Smooth muscle cell (in vitro differentiated cells): ENCODE measurements at regions not wholly inside any gene's neighbourhood (a gene's known extent, or its start where the extent isn't known, plus 50 kb on each side); places are given as distances from the start of the nearest gene placed in this dataset.

Experiments used
- DNase-seq: peaks from one replicate; lab custom pipeline; 2025; ENCODE audit not compliant: unreplicated experiment; lab: John Stamatoyannopoulos, UW
- H2AFZ ChIP-seq: fragments of 200-600 bp; sonication (generic); 2 replicates; pipeline ENCODE4 v1.6.0; 2016; ENCODE audit warnings: antibody characterized with exemption, low read depth, mild to moderate bottlenecking
- H3F3A ChIP-seq: fragments of 200-600 bp; sonication (generic); 2 replicates; pipeline ENCODE4 v1.6.0; 2017; ENCODE audit warnings: antibody characterized with exemption, low read depth
- H3K27ac ChIP-seq: fragments of 200-600 bp; sonication (generic); 2 replicates; pipeline ENCODE4 v1.5.1; 2016; ENCODE audit warnings: low read depth, mild to moderate bottlenecking
- H3K27me3 ChIP-seq: fragments of 200-600 bp; sonication (generic); 2 replicates; pipeline ENCODE4 v1.6.1; 2016; ENCODE audit warnings: low read depth, mild to moderate bottlenecking
- H3K36me3 ChIP-seq: fragments of 200-600 bp; sonication (generic); 2 replicates; pipeline ENCODE4 v1.5.1; 2016; ENCODE audit warnings: low read depth
- H3K4me1 ChIP-seq: fragments of 200-600 bp; sonication (generic); 2 replicates; pipeline ENCODE4 v1.5.1; 2016; ENCODE audit warnings: low read depth
- H3K4me2 ChIP-seq: fragments of 200-600 bp; sonication (generic); 2 replicates; pipeline ENCODE4 v1.6.0; 2016; ENCODE audit warnings: mild to moderate bottlenecking
- H3K4me3 ChIP-seq: fragments of 200-600 bp; sonication (generic); 2 replicates; pipeline ENCODE4 v1.5.1; 2016; ENCODE audit warnings: mild to moderate bottlenecking
- H3K79me2 ChIP-seq: fragments of 200-600 bp; sonication (generic); 2 replicates; pipeline ENCODE4 v1.6.0; 2016; ENCODE audit warnings: low read depth, mild to moderate bottlenecking
- H3K9ac ChIP-seq: fragments of 200-600 bp; sonication (generic); 2 replicates; pipeline ENCODE4 v1.6.0; 2016; ENCODE audit warnings: low read depth
- H3K9me3 ChIP-seq: fragments of 200-600 bp; sonication (generic); replicated peaks from 2 replicates; pipeline ENCODE4 v1.5.1; 2016; ENCODE audit warnings: low read depth
- H4K20me1 ChIP-seq: fragments of 200-600 bp; sonication (generic); 2 replicates; pipeline ENCODE4 v1.6.0; 2016; ENCODE audit warnings: low read depth
- WGBS: methylation state at CpG from one replicate; pipeline ENCODE4 v1.1.7; 2016; ENCODE audit warnings: low lambda C conversion rate; 5-methylcytosine and 5-hydroxymethylcytosine counted together
- TF ChIP-seq, protein P1 (sequence below): fragments of 200-600 bp; sonication (generic); IDR thresholded peaks from 2 replicates; pipeline ENCODE4 v1.5.1; 2017; ENCODE audit warnings: borderline replicate concordance, mild to moderate bottlenecking, antibody characterized with exemption; ENCODE audit not compliant: insufficient read depth, poor library complexity, severe bottlenecking

DNA sequence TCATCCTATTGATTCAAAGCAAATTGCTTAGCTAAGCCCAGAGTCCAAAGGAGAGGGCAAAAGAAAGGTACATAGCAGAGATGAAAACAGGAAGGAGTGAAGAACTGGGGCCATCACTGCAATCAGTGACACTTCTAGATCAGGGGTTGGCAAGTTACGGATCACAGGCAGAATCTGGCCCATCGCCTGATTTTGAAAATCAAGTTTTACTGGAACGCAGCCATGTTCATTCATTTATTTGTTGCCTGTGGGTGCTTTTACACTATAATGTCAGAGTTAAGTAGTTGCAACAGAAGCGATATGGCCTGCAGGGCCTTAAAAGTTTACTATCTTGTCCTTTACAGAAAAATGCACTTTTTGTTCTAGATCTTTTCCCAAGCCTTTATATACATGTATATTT, 271.7 kb upstream of the TOPAZ1 start:
- H3K4me1 ChIP-seq = no peaks in the 10 kb centered on the region
- TF ChIP-seq, protein P1, sequence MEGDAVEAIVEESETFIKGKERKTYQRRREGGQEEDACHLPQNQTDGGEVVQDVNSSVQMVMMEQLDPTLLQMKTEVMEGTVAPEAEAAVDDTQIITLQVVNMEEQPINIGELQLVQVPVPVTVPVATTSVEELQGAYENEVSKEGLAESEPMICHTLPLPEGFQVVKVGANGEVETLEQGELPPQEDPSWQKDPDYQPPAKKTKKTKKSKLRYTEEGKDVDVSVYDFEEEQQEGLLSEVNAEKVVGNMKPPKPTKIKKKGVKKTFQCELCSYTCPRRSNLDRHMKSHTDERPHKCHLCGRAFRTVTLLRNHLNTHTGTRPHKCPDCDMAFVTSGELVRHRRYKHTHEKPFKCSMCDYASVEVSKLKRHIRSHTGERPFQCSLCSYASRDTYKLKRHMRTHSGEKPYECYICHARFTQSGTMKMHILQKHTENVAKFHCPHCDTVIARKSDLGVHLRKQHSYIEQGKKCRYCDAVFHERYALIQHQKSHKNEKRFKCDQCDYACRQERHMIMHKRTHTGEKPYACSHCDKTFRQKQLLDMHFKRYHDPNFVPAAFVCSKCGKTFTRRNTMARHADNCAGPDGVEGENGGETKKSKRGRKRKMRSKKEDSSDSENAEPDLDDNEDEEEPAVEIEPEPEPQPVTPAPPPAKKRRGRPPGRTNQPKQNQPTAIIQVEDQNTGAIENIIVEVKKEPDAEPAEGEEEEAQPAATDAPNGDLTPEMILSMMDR = no peak
- no peaks in the 10 kb centered on the region for H3K79me2 ChIP-seq
- H3K9me3 ChIP-seq = no peaks in the 10 kb centered on the region
- H3F3A ChIP-seq = no peaks in the 10 kb centered on the region
- no peak for DNase-seq
- no peaks in the 10 kb centered on the region for H4K20me1 ChIP-seq
- no peak overlapping the region for H2AFZ ChIP-seq
- H3K9ac ChIP-seq = no peak overlapping the region
- no peak overlapping the region for H3K4me2 ChIP-seq
- H3K27ac ChIP-seq = no peak overlapping the region
- H3K4me3 ChIP-seq = no peak overlapping the region
- H3K27me3 ChIP-seq = peaks cover 11% of the 10 kb centered on the region
- H3K36me3 ChIP-seq = no peaks in the 10 kb centered on the region
- WGBS = 96% methylated on average over 4 of the region's 4 CpGs

DNA sequence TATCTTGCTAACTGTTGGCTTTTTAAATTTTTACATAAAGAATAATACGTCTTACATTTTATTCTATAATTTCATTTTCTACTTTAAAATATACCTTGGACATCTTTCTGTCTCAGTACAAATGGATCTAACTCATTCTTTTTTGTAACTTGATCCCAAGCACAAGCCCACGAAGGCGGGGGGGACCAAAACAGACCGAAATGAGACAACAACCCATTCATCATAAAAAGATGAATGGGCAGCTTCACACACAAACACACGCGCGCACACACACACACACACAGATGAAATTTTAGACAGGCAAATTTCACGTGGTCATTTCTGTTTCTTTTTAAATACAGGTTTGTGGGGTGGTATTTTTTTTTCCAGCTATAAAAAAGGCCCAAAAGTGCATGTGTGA, 271.3 kb upstream of the TOPAZ1 start:
- Histone ChIP-seq H3K4me2 (no peak overlapping the region), H3K36me3 (no peaks in the 10 kb centered on the region), H3K4me1 (no peaks in the 10 kb centered on the region), H3K9me3 (no peaks in the 10 kb centered on the region), H3K79me2 (no peaks in the 10 kb centered on the region), H4K20me1 (no peaks in the 10 kb centered on the region), H3K9ac (no peak overlapping the region), H3K27me3 (peaks cover 11% of the 10 kb centered on the region), H3F3A (no peaks in the 10 kb centered on the region), H3K4me3 (no peak overlapping the region), H3K27ac (no peak overlapping the region), H2AFZ (no peak overlapping the region)
- DNase-seq = no peak
- TF ChIP-seq, protein P1 = no peak
- WGBS = 88% methylated on average over 8 of the region's 8 CpGs

DNA sequence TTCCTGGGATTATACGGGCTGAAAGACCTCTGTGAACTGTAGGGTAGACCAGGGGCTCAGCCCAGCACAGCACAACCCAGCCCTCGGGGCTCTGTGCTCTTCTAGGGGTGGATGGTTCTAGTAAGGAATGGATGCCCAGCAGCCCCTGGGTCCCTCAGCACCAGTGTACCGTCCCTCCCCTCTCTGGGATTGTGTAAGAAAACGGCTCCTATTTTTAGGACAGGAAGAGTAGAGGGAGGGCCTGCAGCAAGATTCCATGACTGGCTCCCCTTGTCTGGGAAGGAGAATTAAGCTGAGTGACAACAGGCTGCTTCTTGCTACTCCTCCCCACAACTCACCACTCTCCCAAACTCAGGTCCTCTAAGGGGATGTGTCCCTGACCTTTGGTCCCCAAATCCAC, 270.8 kb upstream of the TOPAZ1 start:
- Histone ChIP-seq H3K4me3 (no peak overlapping the region), H2AFZ (no peak overlapping the region), H3K9me3 (no peaks in the 10 kb centered on the region), H3K4me2 (no peak overlapping the region), H4K20me1 (no peaks in the 10 kb centered on the region), H3K27me3 (peaks cover 11% of the 10 kb centered on the region), H3K36me3 (no peaks in the 10 kb centered on the region), H3K79me2 (no peaks in the 10 kb centered on the region), H3K4me1 (no peaks in the 10 kb centered on the region), H3K9ac (no peak overlapping the region), H3F3A (no peaks in the 10 kb centered on the region), H3K27ac (no peak overlapping the region)
- WGBS = 60% methylated on average over 4 of the region's 4 CpGs
- TF ChIP-seq, protein P1 = no peak
- no peak for DNase-seq

DNA sequence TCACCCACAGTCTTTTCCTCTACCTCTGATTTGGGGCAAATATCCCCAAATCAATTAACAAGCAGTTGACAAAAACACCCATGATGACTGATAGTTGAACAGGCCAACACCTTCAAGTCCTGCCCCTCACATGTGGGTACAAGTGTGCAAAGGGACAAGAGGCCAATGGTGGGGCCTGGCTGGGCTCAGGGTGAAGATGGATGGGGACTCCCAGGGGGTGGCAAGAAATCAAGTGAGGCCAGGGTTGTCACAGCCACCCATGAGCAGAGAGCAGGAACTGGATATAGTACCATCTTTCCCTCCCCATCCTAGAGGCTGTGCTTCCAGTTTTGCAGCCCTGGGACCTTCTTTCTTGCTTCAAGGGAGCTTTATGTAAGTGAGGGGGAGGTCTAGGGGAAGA, 270.2 kb upstream of the TOPAZ1 start:
- Histone ChIP-seq H3K4me2 (no peak overlapping the region), H3K27ac (no peak overlapping the region), H3K4me3 (no peak overlapping the region), H3K27me3 (peaks cover 11% of the 10 kb centered on the region), H3K4me1 (no peaks in the 10 kb centered on the region), H2AFZ (no peak overlapping the region), H4K20me1 (no peaks in the 10 kb centered on the region), H3K79me2 (no peaks in the 10 kb centered on the region), H3K9ac (no peak overlapping the region), H3K36me3 (no peaks in the 10 kb centered on the region), H3F3A (no peaks in the 10 kb centered on the region), H3K9me3 (no peaks in the 10 kb centered on the region)
- DNase-seq = no peak
- TF ChIP-seq, protein P1 = no peak
